Stimulated activated CD4-positive, alpha-beta T cell treated with anti-CD3 and anti-CD28 coated beads, Interleukin-15, amount 100 ng/mL, for 24 hours (primary cell): ENCODE measurements at regions not wholly inside any gene's neighbourhood (a gene's known extent, or its start where the extent isn't known, plus 50 kb on each side); places are given as distances from the start of the nearest gene placed in this dataset.
"Not testable (repeated sequence)": the region's sequence is repeated elsewhere in the genome, so short reads cannot be mapped to it uniquely, and the experiment has no call there.

Experiments used
- DNase-seq: peaks from one replicate; pipeline ENCODE4 v3.0.0-alpha.2; 2020

- DNase-seq, result no peak
Observed at GRCh38 chr3:82495655-82496054, 734.2 kb upstream of the GBE1 start.

- DNase-seq, result no peak
Observed at GRCh38 chr3:82494977-82495489, 733.6 kb upstream of the GBE1 start.

- DNase-seq, result no peak
Observed at GRCh38 chr3:82493858-82494257, 732.4 kb upstream of the GBE1 start.

GRCh38 chr3:82475306-82475705, 713.9 kb upstream of the GBE1 start:
- DNase-seq, result no peak

- no peak for DNase-seq
Observed at GRCh38 chr3:82474711-82475110, 713.3 kb upstream of the GBE1 start.

GRCh38 chr3:82473864-82474541, 712.6 kb upstream of the GBE1 start:
- no peak for DNase-seq

- DNase-seq, result no peak
Observed at GRCh38 chr3:82467051-82467450, 705.6 kb upstream of the GBE1 start.

- DNase-seq, result no peak
Observed at GRCh38 chr3:82462977-82463376, 701.5 kb upstream of the GBE1 start.

- DNase-seq, result no peak
Observed at GRCh38 chr3:82461049-82461889, 699.8 kb upstream of the GBE1 start.

GRCh38 chr3:82448320-82448719, 686.9 kb upstream of the GBE1 start:
- DNase-seq, result no peak

GRCh38 chr3:82428821-82429220, 667.4 kb upstream of the GBE1 start:
- not testable (repeated sequence) for DNase-seq

- DNase-seq, result no peak
Observed at GRCh38 chr3:82424031-82424339, 662.5 kb upstream of the GBE1 start.

GRCh38 chr3:82423268-82424030, 662.0 kb upstream of the GBE1 start:
- DNase-seq, result no peak

- no peak for DNase-seq
Observed at GRCh38 chr3:82416830-82417229, 655.4 kb upstream of the GBE1 start.

GRCh38 chr3:82416349-82416748, 654.9 kb upstream of the GBE1 start:
- no peak for DNase-seq

GRCh38 chr3:82413171-82413570, 651.7 kb upstream of the GBE1 start:
- DNase-seq, result no peak

- DNase-seq, result no peak
Observed at GRCh38 chr3:82410366-82410765, 648.9 kb upstream of the GBE1 start.

- DNase-seq, result no peak
Observed at GRCh38 chr3:82409842-82410241, 648.4 kb upstream of the GBE1 start.

- DNase-seq, result no peak
Observed at GRCh38 chr3:82392203-82392775, 630.8 kb upstream of the GBE1 start.

GRCh38 chr3:82390868-82391267, 629.4 kb upstream of the GBE1 start:
- DNase-seq, result no peak

- no peak for DNase-seq
Observed at GRCh38 chr3:82386647-82387046, 625.2 kb upstream of the GBE1 start.

GRCh38 chr3:82384181-82384580, 622.7 kb upstream of the GBE1 start:
- no peak for DNase-seq

- no peak for DNase-seq
Observed at GRCh38 chr3:82382831-82383230, 621.4 kb upstream of the GBE1 start.
